Panc1 (cell line): ENCODE measurements at regions not wholly inside any gene's neighbourhood (a gene's known extent, or its start where the extent isn't known, plus 50 kb on each side); places are given as distances from the start of the nearest gene placed in this dataset.

ENCODE experiments used
- ATAC-seq: fragments of 200-7000 bp; cut with Tn5 transposase; 2 replicates; pipeline ENCODE4 v1.9.1; 2020; ENCODE audit warnings: mild to moderate bottlenecking, moderate library complexity
- BruUV-seq: library from RNA; stranded (reverse); fragments of 400-500 nt; replicated peaks from 2 replicates; lab custom pipeline; 2021; lab: Mats Ljungman, UMichigan
- CTCF ChIA-PET: fragments of 300-600 bp; sonication (Branson Sonifier 250); formaldehyde crosslinking; loops from one replicate; lab custom pipeline; 2022; ENCODE audit warnings: antibody characterized with exemption; lab: Charles Lee
- POLR2A ChIA-PET: fragments of 300-600 bp; sonication (Branson Sonifier 250); formaldehyde crosslinking; loops from one replicate; lab custom pipeline; 2022; ENCODE audit warnings: antibody characterized with exemption; lab: Charles Lee
- DNase-seq: peaks from one replicate; pipeline ENCODE4 v3.0.0-alpha.2; 2010; ENCODE audit warnings: low read depth, low spot score
- H3K27ac ChIP-seq: 2 replicates; pipeline ENCODE4 v1.5.1; 2011; ENCODE audit warnings: mild to moderate bottlenecking, low read length, inconsistent platforms
- H3K27me3 ChIP-seq: fragments of 200-500 bp; sonication (Bioruptor generic); 2 replicates; pipeline ENCODE4 v1.6.0; 2014; ENCODE audit warnings: low read length, inconsistent platforms; ENCODE audit not compliant: control insufficient read depth, insufficient read depth
- H3K36me3 ChIP-seq: fragments of 200-500 bp; sonication (Bioruptor generic); 2 replicates; pipeline ENCODE4 v1.5.1; 2014; ENCODE audit warnings: inconsistent platforms, mild to moderate bottlenecking, low read length, moderate library complexity; ENCODE audit not compliant: control insufficient read depth, insufficient read depth
- H3K4me1 ChIP-seq: 2 replicates; pipeline ENCODE4 v1.5.1; 2011; ENCODE audit warnings: inconsistent platforms, mild to moderate bottlenecking, low read length, moderate library complexity; ENCODE audit not compliant: control insufficient read depth, insufficient read depth
- H3K4me3 ChIP-seq, 2 experiments: 2 replicates each; pipeline ENCODE4 v1.5.1; 2011 to 2012; ENCODE audit warnings: low read depth in 2 of 2, low read length in 2 of 2, mild to moderate bottlenecking in 2 of 2, inconsistent platforms in 1 of 2, moderate library complexity in 1 of 2
- H3K9me3 ChIP-seq: fragments of 200-500 bp; sonication (Bioruptor generic); 2 replicates; pipeline ENCODE4 v1.5.1; 2014; ENCODE audit warnings: low read depth, mild to moderate bottlenecking, inconsistent platforms, low read length, moderate library complexity; ENCODE audit not compliant: control insufficient read depth, insufficient read depth
- CTCF ChIP-seq: fragments of 450-650 bp; IDR thresholded peaks from 2 replicates; pipeline ENCODE4 v1.5.1; 2017; ENCODE audit warnings: mild to moderate bottlenecking
- POLR2AphosphoS5 ChIP-seq: IDR thresholded peaks from 2 replicates; pipeline ENCODE4 v1.6.1; 2012; ENCODE audit warnings: mild to moderate bottlenecking, low read depth, low read length, moderate library complexity
- REST ChIP-seq, 2 experiments: IDR thresholded peaks; 2 replicates each; pipeline ENCODE4 v1.6.1; 2011 to 2012; ENCODE audit warnings: low read depth in 2 of 2, control low read depth in 1 of 2, low read length in 1 of 2, mild to moderate bottlenecking in 1 of 2, moderate library complexity in 1 of 2; ENCODE audit not compliant: insufficient read depth in 1 of 2
- SIN3A ChIP-seq: IDR thresholded peaks from 2 replicates; pipeline ENCODE4 v1.6.1; 2012; ENCODE audit warnings: low read depth, mild to moderate bottlenecking, low read length, moderate library complexity, borderline replicate concordance; ENCODE audit not compliant: insufficient read depth
- TCF7L2 ChIP-seq: IDR thresholded peaks from 2 replicates; pipeline ENCODE4 v1.6.1; 2011; ENCODE audit warnings: mild to moderate bottlenecking, low read depth, low read length, inconsistent platforms
- in situ Hi-C: cut with HindIII; loops from 2 replicates; pipeline ENCODE4 v1.10.0; 2016; ENCODE audit warnings: low sequenced_read_pairs, low pct_unique_long_range_greater_than_20kb
- intact Hi-C: fragments of 100-400 bp; cut with micrococcal nuclease; formaldehyde crosslinking; loops from one replicate; pipeline ENCODE4 v1.10.0; 2022; ENCODE audit not compliant: unreplicated experiment

- Histone ChIP-seq H3K27ac (no peak overlapping the region), H3K27me3 (no peaks in the 10 kb centered on the region), H3K4me1 (no peaks in the 10 kb centered on the region), H3K9me3 (no peaks in the 10 kb centered on the region), H3K4me3 (no peak overlapping the region), H3K36me3 (no peaks in the 10 kb centered on the region)
- DNase-seq (no peak), ATAC-seq (no peak)
- BruUV-seq, result no TSS peak
- in situ Hi-C loops (no loop called here), intact Hi-C loops (no loop called here)
- CTCF ChIA-PET, result no interaction called here
- POLR2A ChIA-PET, result no interaction called here
- no peak for TF ChIP-seq SIN3A
- TF ChIP-seq CTCF, result no peak
- TF ChIP-seq POLR2AphosphoS5, result no peak
- no peak for TF ChIP-seq TCF7L2
- TF ChIP-seq REST (IDR thresholded peaks at IDR 0.05; ENCODE audit: insufficient read depth in 1 of 2, low read depth in 2 of 2, low read length in 1 of 2), result no peak
Observed at GRCh38 chr3:31246293-31247062, 286.2 kb upstream of the STT3B start.

GRCh38 chr3:31247063-31247447, 285.7 kb upstream of the STT3B start:
- Histone ChIP-seq H3K27me3 (no peaks in the 10 kb centered on the region), H3K9me3 (no peaks in the 10 kb centered on the region), H3K27ac (no peak overlapping the region), H3K4me3 (no peak overlapping the region), H3K36me3 (no peaks in the 10 kb centered on the region), H3K4me1 (no peaks in the 10 kb centered on the region)
- in situ Hi-C loops, result no loop called here
- no peak for TF ChIP-seq TCF7L2
- TF ChIP-seq POLR2AphosphoS5, result no peak
- no peak for TF ChIP-seq REST (IDR thresholded peaks at IDR 0.05; ENCODE audit: insufficient read depth in 1 of 2, low read depth in 2 of 2, low read length in 1 of 2)
- no peak for TF ChIP-seq SIN3A
- TF ChIP-seq CTCF, result no peak
- no TSS peak for BruUV-seq
- ATAC-seq (no peak), DNase-seq (no peak)
- ChIA-PET POLR2A (no interaction called here), CTCF (no interaction called here)
- intact Hi-C loops, result no loop called here
